IPS-18a (cell line): ENCODE measurements at regions not wholly inside any gene's neighbourhood (a gene's known extent, or its start where the extent isn't known, plus 50 kb on each side); places are given as distances from the start of the nearest gene placed in this dataset.

Experiments used
- H3K27ac ChIP-seq: one replicate; pipeline ENCODE4 v1.5.1; 2013; ENCODE audit warnings: low read length
- H3K27me3 ChIP-seq: one replicate; pipeline ENCODE4 v1.6.1; 2013; ENCODE audit warnings: mild to moderate bottlenecking, low read length; ENCODE audit not compliant: control insufficient read depth, insufficient read depth
- H3K36me3 ChIP-seq: one replicate; pipeline ENCODE4 v1.6.1; 2013; ENCODE audit warnings: low read depth, low read length; ENCODE audit not compliant: control insufficient read depth
- H3K4me1 ChIP-seq: one replicate; pipeline ENCODE4 v1.6.1; 2013; ENCODE audit warnings: low read depth, low read length; ENCODE audit not compliant: control insufficient read depth
- H3K4me3 ChIP-seq: one replicate; pipeline ENCODE4 v1.5.1; 2013; ENCODE audit warnings: low read length
- H3K9ac ChIP-seq: one replicate; pipeline ENCODE4 v1.6.1; 2013; ENCODE audit warnings: mild to moderate bottlenecking, low read length, moderate library complexity
- H3K9me3 ChIP-seq: one replicate; pipeline ENCODE4 v1.6.1; 2013; ENCODE audit warnings: low read depth, low read length; ENCODE audit not compliant: control insufficient read depth

GRCh38 chr2:6281524-6281923 is 584.2 kb downstream of the CMPK2 start:
- H3K9ac ChIP-seq, result no peak overlapping the region
- no peak overlapping the region for H3K4me3 ChIP-seq
- H3K4me1 ChIP-seq, result peaks cover 7% of the 10 kb centered on the region
- no peaks in the 10 kb centered on the region for H3K36me3 ChIP-seq
- H3K27ac ChIP-seq, result no peak overlapping the region
- no peaks in the 10 kb centered on the region for H3K9me3 ChIP-seq
- no peaks in the 10 kb centered on the region for H3K27me3 ChIP-seq

DNA sequence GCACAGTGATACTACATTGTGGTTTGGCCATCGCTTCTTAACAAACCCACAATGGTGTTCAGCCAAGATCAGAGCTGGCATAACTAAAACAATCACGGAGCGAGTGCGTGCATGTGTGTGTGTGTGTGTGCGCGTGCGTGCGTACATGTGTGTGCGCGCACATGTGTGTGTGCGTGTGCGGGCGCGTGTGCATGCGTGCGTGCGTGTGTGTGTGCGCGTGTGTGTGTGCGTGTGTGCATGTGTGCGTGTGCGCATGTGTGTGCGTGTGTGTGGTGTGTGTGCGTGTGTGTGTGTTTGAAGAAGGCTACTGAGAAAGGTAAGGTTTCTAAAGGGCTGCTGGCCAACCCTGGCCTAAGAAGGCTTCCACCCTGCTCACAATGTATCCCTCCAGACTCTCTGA is 582.4 kb downstream of the CMPK2 start:
- no peaks in the 10 kb centered on the region for H3K27me3 ChIP-seq
- H3K27ac ChIP-seq, result no peak overlapping the region
- peaks cover 7% of the 10 kb centered on the region for H3K4me1 ChIP-seq
- H3K9ac ChIP-seq, result no peak overlapping the region
- H3K9me3 ChIP-seq, result no peaks in the 10 kb centered on the region
- H3K4me3 ChIP-seq, result no peak overlapping the region
- no peaks in the 10 kb centered on the region for H3K36me3 ChIP-seq

GRCh38 chr2:6287406-6287805 is 578.3 kb downstream of the CMPK2 start:
- Histone ChIP-seq H3K4me3 (no peak overlapping the region), H3K9me3 (no peaks in the 10 kb centered on the region), H3K9ac (no peak overlapping the region), H3K36me3 (no peaks in the 10 kb centered on the region), H3K27me3 (no peaks in the 10 kb centered on the region), H3K4me1 (peaks cover under 1% of the 10 kb centered on the region), H3K27ac (no peak overlapping the region)

- no peaks in the 10 kb centered on the region for H3K9me3 ChIP-seq
- no peaks in the 10 kb centered on the region for H3K4me1 ChIP-seq
- H3K9ac ChIP-seq, result no peak overlapping the region
- H3K27ac ChIP-seq, result no peak overlapping the region
- H3K27me3 ChIP-seq, result no peaks in the 10 kb centered on the region
- H3K36me3 ChIP-seq, result no peaks in the 10 kb centered on the region
- no peak overlapping the region for H3K4me3 ChIP-seq
Observed at GRCh38 chr2:6288791-6289190, 576.9 kb downstream of the CMPK2 start.

DNA sequence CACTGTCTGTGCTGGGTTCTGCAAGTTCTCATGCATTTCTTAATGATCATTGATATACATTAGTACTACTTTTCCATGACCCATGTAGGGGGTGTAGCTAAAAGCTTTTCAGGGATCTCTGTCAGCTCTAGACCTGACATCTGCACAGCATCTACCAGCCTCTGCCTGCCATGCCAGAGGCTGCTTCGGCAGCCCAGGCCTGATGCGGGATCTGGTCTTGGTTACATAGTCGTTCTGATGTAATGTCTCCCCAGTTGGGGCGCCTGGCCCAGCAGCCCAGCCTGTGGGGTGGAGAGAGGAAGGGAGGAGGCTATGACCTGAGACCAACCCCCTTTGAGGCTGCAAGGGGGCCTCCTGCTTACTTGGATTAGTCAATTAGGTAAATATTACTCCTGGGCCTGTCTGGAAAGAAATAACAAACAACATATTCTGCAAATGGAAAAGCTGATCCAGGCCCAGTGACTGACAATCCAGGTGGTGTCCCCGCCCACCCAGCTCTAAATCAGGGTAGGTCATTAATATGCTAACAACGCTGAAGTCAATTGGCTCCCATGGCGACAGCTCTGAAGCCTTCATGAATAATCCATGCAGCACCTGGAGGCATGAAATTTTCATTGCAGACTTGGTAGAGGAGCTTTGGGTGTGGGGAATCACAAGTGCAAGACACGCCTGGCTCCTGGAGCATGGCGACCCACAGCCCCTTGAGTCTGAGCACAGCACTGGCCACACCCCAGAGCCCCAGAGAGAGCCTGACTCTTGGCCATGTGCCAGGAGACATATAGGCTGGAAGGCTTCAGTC is 575.3 kb downstream of the CMPK2 start:
- Histone ChIP-seq H3K4me1 (no peaks in the 10 kb centered on the region), H3K36me3 (no peaks in the 10 kb centered on the region), H3K27ac (no peak overlapping the region), H3K4me3 (no peak overlapping the region), H3K9ac (no peak overlapping the region), H3K27me3 (no peaks in the 10 kb centered on the region), H3K9me3 (no peaks in the 10 kb centered on the region)

DNA sequence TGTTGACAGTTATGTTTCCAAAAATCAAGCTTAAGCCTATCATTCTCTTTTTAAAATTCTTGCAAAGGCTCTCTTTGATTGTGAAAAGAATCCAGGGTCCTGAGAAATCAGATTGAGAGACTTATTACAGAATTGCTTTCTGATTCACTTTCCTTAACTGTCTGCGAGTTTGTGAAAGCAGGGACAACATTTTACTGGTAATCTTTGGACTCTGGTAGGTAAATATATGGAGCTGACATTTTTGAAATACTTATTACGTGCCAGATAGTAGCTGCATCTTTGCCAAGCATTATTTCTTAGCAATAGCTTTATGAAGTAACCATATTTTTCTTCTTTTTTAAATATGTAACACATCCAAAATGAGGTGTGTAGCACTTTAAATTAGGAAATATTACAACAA is 570.9 kb downstream of the CMPK2 start:
- Histone ChIP-seq H3K4me1 (no peaks in the 10 kb centered on the region), H3K9me3 (no peaks in the 10 kb centered on the region), H3K36me3 (no peaks in the 10 kb centered on the region), H3K27me3 (no peaks in the 10 kb centered on the region), H3K4me3 (no peak overlapping the region), H3K27ac (no peak overlapping the region), H3K9ac (no peak overlapping the region)

GRCh38 chr2:6297238-6297637 is 568.5 kb downstream of the CMPK2 start:
- Histone ChIP-seq H3K27me3 (no peaks in the 10 kb centered on the region), H3K4me3 (no peak overlapping the region), H3K27ac (no peak overlapping the region), H3K36me3 (no peaks in the 10 kb centered on the region), H3K9ac (no peak overlapping the region), H3K9me3 (no peaks in the 10 kb centered on the region), H3K4me1 (no peaks in the 10 kb centered on the region)

- Histone ChIP-seq H3K27ac (no peak overlapping the region), H3K27me3 (no peaks in the 10 kb centered on the region), H3K36me3 (no peaks in the 10 kb centered on the region)
Observed at GRCh38 chr2:6301426-6301825, 564.3 kb downstream of the CMPK2 start.

GRCh38 chr2:6308986-6309385 is 556.7 kb downstream of the CMPK2 start:
- no peak overlapping the region for H3K9ac ChIP-seq
- no peaks in the 10 kb centered on the region for H3K9me3 ChIP-seq
- no peak overlapping the region for H3K27ac ChIP-seq
- no peaks in the 10 kb centered on the region for H3K4me1 ChIP-seq
- no peaks in the 10 kb centered on the region for H3K27me3 ChIP-seq
- H3K36me3 ChIP-seq, result no peaks in the 10 kb centered on the region
- no peak overlapping the region for H3K4me3 ChIP-seq

More at GRCh38 chr2:6301426-6301825, 564.3 kb downstream of the CMPK2 start:
- no peak overlapping the region for H3K9ac ChIP-seq
- H3K4me3 ChIP-seq, result no peak overlapping the region
- no peaks in the 10 kb centered on the region for H3K4me1 ChIP-seq
- H3K9me3 ChIP-seq, result no peaks in the 10 kb centered on the region

DNA sequence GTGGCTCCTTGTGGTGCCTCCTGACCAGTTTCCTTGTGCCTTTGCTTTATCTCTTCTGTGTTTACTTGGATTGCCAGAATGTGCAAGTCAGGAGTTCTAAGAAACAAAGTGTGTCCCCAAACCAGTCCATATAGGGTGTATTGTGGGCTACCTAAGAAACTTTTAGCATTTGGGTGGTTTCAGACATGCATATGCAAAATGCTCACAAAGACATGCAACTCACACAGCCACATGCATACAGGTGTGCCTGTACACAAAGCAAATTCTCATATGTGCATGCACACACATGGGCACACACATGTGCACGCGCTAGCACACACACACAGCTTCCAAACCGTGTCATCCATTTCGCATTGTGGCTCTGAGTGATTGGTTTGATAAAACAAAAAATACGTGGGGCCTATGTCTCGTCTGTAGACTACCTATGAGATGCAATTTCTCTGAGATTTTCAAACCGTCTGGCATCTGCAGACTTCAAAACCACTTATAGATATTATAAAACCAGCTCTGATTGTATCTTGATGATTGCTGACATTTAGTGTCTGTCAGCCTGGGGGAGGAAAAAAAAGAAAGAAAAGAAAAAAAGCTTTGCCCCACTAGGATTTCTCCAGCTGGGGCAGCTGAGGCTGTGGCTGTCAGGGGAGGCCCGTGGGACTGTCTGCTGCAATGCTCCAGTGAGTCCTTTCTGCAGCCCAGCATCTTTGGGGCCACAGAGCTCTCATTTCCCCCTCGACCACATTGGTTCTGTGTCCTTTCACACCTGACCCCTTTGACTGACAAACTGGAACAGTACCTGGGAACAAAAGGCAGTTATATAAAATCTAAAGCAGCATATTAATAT is 556.1 kb downstream of the CMPK2 start:
- no peak overlapping the region for H3K9ac ChIP-seq
- no peaks in the 10 kb centered on the region for H3K4me1 ChIP-seq
- no peaks in the 10 kb centered on the region for H3K36me3 ChIP-seq
- no peaks in the 10 kb centered on the region for H3K27me3 ChIP-seq
- no peak overlapping the region for H3K4me3 ChIP-seq
- H3K27ac ChIP-seq, result no peak overlapping the region
- H3K9me3 ChIP-seq, result no peaks in the 10 kb centered on the region

DNA sequence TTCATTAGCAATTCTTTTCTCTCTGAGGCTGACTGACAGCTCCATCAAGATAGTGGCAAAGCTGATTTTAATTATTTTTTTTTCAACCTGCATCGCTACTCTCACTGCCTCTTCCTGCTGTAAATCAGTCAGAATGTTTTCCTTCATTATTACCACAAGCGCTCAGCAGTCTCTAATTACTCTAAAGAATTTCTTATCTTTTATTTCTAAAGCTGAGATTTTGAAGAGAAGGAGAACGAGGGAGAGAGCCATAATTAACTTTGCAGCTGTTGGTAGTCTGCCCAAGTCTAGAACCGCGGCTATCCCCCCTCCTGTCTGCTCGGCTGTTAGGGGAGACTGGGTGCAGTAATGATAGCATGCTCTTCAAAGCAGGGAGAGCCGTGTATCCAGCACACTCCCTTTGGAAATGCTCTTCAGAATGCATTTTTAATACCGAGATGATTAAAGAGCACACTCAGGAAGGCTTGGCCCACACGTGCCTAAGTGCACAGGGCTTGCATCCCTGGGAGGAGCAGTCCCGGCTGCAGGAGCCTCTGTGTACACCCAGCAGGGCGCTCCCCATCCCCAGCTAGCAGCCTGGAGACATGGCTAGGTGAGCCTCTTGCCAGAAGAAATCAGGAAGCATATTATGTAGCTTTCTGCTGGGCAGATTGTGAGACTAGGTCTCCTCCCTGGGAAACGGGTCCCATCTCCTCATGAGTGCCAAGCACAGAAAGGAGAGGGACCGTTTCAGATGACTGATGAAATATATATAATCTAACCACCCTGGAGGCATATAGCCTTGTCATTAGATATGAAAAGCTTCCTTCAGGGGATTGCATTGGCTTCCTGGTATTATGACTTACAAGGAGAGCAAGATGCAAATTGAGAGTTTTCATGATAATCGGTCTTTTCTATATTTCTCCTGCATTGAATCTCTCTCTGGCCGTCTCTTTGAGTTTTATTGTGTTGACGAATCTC is 555.2 kb downstream of the CMPK2 start:
- Histone ChIP-seq H3K9me3 (no peaks in the 10 kb centered on the region), H3K27me3 (no peaks in the 10 kb centered on the region), H3K9ac (no peak overlapping the region), H3K27ac (no peak overlapping the region), H3K4me3 (no peak overlapping the region), H3K36me3 (no peaks in the 10 kb centered on the region), H3K4me1 (no peaks in the 10 kb centered on the region)
